Thoracic aorta (tissue), 2 donors: ENCODE measurements at regions not wholly inside any gene's neighbourhood (a gene's known extent, or its start where the extent isn't known, plus 50 kb on each side); places are given as distances from the start of the nearest gene placed in this dataset.

Experiments
- ATAC-seq: fragments of 150-250 bp; one replicate; pipeline ENCODE4 v1.8.0; 2017; ENCODE audit warnings: low read depth; ENCODE audit not compliant: insufficient number of reproducible peaks, low FRiP score
- DNase-seq: peaks from one replicate; pipeline ENCODE4 v3.0.0-alpha.2; 2020; ENCODE audit warnings: low spot score
- H3K27ac ChIP-seq, 2 donors: fragments of 200-600 bp; sonication (generic); 1 replicate in 1 of 2; 2 replicates in 1 of 2; pipeline ENCODE4 v1.5.1; 2016; ENCODE audit warnings: mild to moderate bottlenecking in 2 of 2, moderate library complexity in 2 of 2
- H3K27me3 ChIP-seq: fragments of 200-600 bp; sonication (generic); replicated peaks from 2 replicates; pipeline ENCODE4 v1.6.0; 2016; ENCODE audit warnings: mild to moderate bottlenecking; ENCODE audit not compliant: insufficient read depth
- H3K36me3 ChIP-seq: fragments of 200-600 bp; sonication (generic); one replicate; pipeline ENCODE4 v1.5.1; 2016
- H3K4me1 ChIP-seq, 2 donors: fragments of 200-600 bp; sonication (generic); 1 replicate in 1 of 2; 2 replicates in 1 of 2; pipeline versions ENCODE4 v1.5.1 to v1.6.0; 2016; ENCODE audit warnings: low read depth in 2 of 2, mild to moderate bottlenecking in 1 of 2; ENCODE audit not compliant: control insufficient read depth in 1 of 2
- H3K4me3 ChIP-seq: fragments of 200-600 bp; sonication (generic); 2 replicates; pipeline ENCODE4 v1.5.1; 2016; ENCODE audit warnings: mild to moderate bottlenecking
- H3K9me3 ChIP-seq: fragments of 200-600 bp; sonication (generic); 2 replicates; pipeline ENCODE4 v1.5.1; 2016
- CTCF ChIP-seq: fragments of 200-600 bp; sonication (generic); IDR thresholded peaks from one replicate; pipeline ENCODE4 v1.5.1; 2019; ENCODE audit warnings: antibody characterized with exemption

GRCh38 chr15:96551196-96551595 is 220.7 kb downstream of the NR2F2 start:
- no peak overlapping the region for H3K27ac ChIP-seq
- DNase-seq (no peak), ATAC-seq (no peak)
- no peaks in the 10 kb centered on the region for H3K27me3 ChIP-seq
- no peak overlapping the region for H3K4me3 ChIP-seq
- no peaks in the 10 kb centered on the region for H3K36me3 ChIP-seq
- TF ChIP-seq CTCF = no peak
- no peaks in the 10 kb centered on the region for H3K9me3 ChIP-seq
- no peaks in the 10 kb centered on the region for H3K4me1 ChIP-seq

GRCh38 chr15:96551722-96552121 is 221.2 kb downstream of the NR2F2 start:
- DNase-seq (no peak), ATAC-seq (no peak)
- Histone ChIP-seq H3K4me3 (no peak overlapping the region), H3K27me3 (no peaks in the 10 kb centered on the region), H3K9me3 (no peaks in the 10 kb centered on the region), H3K4me1 (no peaks in the 10 kb centered on the region), H3K27ac (no peak overlapping the region), H3K36me3 (no peaks in the 10 kb centered on the region)
- TF ChIP-seq CTCF = no peak

- Histone ChIP-seq H3K4me3 (no peak overlapping the region), H3K27me3 (no peaks in the 10 kb centered on the region), H3K9me3 (no peaks in the 10 kb centered on the region), H3K27ac (no peak overlapping the region), H3K4me1 (no peaks in the 10 kb centered on the region), H3K36me3 (no peaks in the 10 kb centered on the region)
- TF ChIP-seq CTCF = no peak
- ATAC-seq (no peak), DNase-seq (no peak)
Measured at GRCh38 chr15:96553006-96553405, 222.5 kb downstream of the NR2F2 start.

GRCh38 chr15:96553451-96553850 is 223.0 kb downstream of the NR2F2 start:
- Histone ChIP-seq H3K9me3 (no peaks in the 10 kb centered on the region), H3K4me3 (no peak overlapping the region), H3K36me3 (no peaks in the 10 kb centered on the region), H3K27me3 (no peaks in the 10 kb centered on the region), H3K27ac (no peak overlapping the region), H3K4me1 (no peaks in the 10 kb centered on the region)
- no peak for TF ChIP-seq CTCF
- DNase-seq = no peak
- no peak for ATAC-seq

- no peak for DNase-seq
- Histone ChIP-seq H3K4me1 (no peaks in the 10 kb centered on the region), H3K4me3 (no peak overlapping the region), H3K27ac (no peak overlapping the region), H3K27me3 (no peaks in the 10 kb centered on the region), H3K9me3 (no peaks in the 10 kb centered on the region), H3K36me3 (no peaks in the 10 kb centered on the region)
- no peak for ATAC-seq
- TF ChIP-seq CTCF = no peak
Measured at GRCh38 chr15:96553931-96554330, 223.4 kb downstream of the NR2F2 start.
